HepG2 (cell line): ENCODE measurements at regions not wholly inside any gene's neighbourhood (a gene's known extent, or its start where the extent isn't known, plus 50 kb on each side); places are given as distances from the start of the nearest gene placed in this dataset.

Source experiments
- ADNP ChIP-seq: sonication (generic); formaldehyde crosslinking; IDR thresholded peaks from 2 replicates; pipeline ENCODE4 v1.4.0; 2020; ENCODE audit warnings: missing genetic modification reagents
- CTCF ChIP-seq: sonication (generic); formaldehyde crosslinking; IDR thresholded peaks from 2 replicates; pipeline ENCODE4 v1.5.0; 2020; ENCODE audit warnings: mild to moderate bottlenecking, missing genetic modification reagents, moderate library complexity
- DNMT1 ChIP-seq: sonication (generic); formaldehyde crosslinking; IDR thresholded peaks from 2 replicates; pipeline ENCODE4 v1.5.1; 2020; ENCODE audit warnings: mild to moderate bottlenecking, missing genetic modification reagents
- FOXP1 ChIP-seq, 2 experiments: fragments of 450-650 bp in 1 of 2; IDR thresholded peaks; 2 replicates each; pipeline ENCODE4 v1.6.1; 2017 to 2018; ENCODE audit warnings: antibody characterized with exemption in 1 of 2
- MAX ChIP-seq: IDR thresholded peaks from 2 replicates; pipeline ENCODE4 v1.6.1; 2012; ENCODE audit warnings: inconsistent platforms
- NBN ChIP-seq: fragments of 450-650 bp; conservative IDR thresholded peaks from 2 replicates; pipeline ENCODE4 v1.6.1; 2017
- ZBTB25 ChIP-seq: IDR thresholded peaks from 2 replicates; pipeline ENCODE4 v1.6.1; 2018; ENCODE audit warnings: missing genetic modification reagents
- ZNF407 ChIP-seq: sonication (generic); formaldehyde crosslinking; IDR thresholded peaks from one replicate; pipeline ENCODE4 v1.5.1; 2020; ENCODE audit warnings: mild to moderate bottlenecking, missing genetic modification reagents; ENCODE audit errors: not compliant biosample characterization

GRCh38 chrX:99371976-99372595, 1038.0 kb downstream of the PCDH19 start:
- no peak for TF ChIP-seq ADNP
- no peak for TF ChIP-seq DNMT1 (CRISPR knock-in tag)
- no peak for TF ChIP-seq CTCF (CRISPR knock-in tag)
- TF ChIP-seq ZBTB25 (CRISPR knock-in tag) = no peak
- TF ChIP-seq MAX = no peak
- no peak for TF ChIP-seq FOXP1 (IDR thresholded peaks at IDR 0.05)
- TF ChIP-seq FOXP1 (CRISPR knock-in tag; IDR thresholded peaks at IDR 0.05) = no peak
- no peak for TF ChIP-seq NBN
- no peak for TF ChIP-seq ZNF407 (CRISPR knock-in tag)
